H1 (cell line): ENCODE measurements at regions not wholly inside any gene's neighbourhood (a gene's known extent, or its start where the extent isn't known, plus 50 kb on each side); places are given as distances from the start of the nearest gene placed in this dataset.

ENCODE experiments used
- CBX8 ChIP-seq: fragments of 300-800, 300-1000 bp; sonication (generic); IDR thresholded peaks from 2 replicates; pipeline ENCODE4 v1.7.1; 2016; ENCODE audit warnings: low read depth, low read length, borderline replicate concordance
- EP300 ChIP-seq, 2 experiments: IDR thresholded peaks; 1 replicate in 1 of 2; 2 replicates in 1 of 2; pipeline ENCODE4 v1.6.1; 2011 to 2012; ENCODE audit warnings: low read depth in 2 of 2, low read length in 2 of 2, mild to moderate bottlenecking in 2 of 2, borderline replicate concordance in 1 of 2, inconsistent platforms in 1 of 2, moderate library complexity in 1 of 2
- FOSL1 ChIP-seq: IDR thresholded peaks from 2 replicates; pipeline ENCODE4 v1.6.1; 2011; ENCODE audit warnings: mild to moderate bottlenecking, low read depth, low read length, moderate library complexity; ENCODE audit not compliant: insufficient read depth
- GTF2F1 ChIP-seq: IDR thresholded peaks from 2 replicates; pipeline ENCODE4 v1.6.1; 2012; ENCODE audit warnings: low read depth, low read length, improper control_type of control experiment, borderline replicate concordance
- KDM5A ChIP-seq: fragments of 200-600 bp; IDR thresholded peaks from 2 replicates; pipeline ENCODE4 v1.7.1; 2012; ENCODE audit warnings: mild to moderate bottlenecking, low read length, inconsistent platforms, mixed read lengths
- MAX ChIP-seq: IDR thresholded peaks from 2 replicates; pipeline ENCODE4 v1.6.1; 2012; ENCODE audit warnings: inconsistent platforms
- POLR2A ChIP-seq, 2 experiments: IDR thresholded peaks; 1 replicate in 1 of 2; 2 replicates in 1 of 2; pipeline ENCODE4 v1.6.1; 2011; ENCODE audit warnings: low read depth in 2 of 2, low read length in 2 of 2, mild to moderate bottlenecking in 2 of 2; ENCODE audit errors: control extremely low read depth in 1 of 2
- POU5F1 ChIP-seq: IDR thresholded peaks from 2 replicates; pipeline ENCODE4 v1.6.1; 2011; ENCODE audit warnings: low read depth, mild to moderate bottlenecking, low read length, moderate library complexity
- SP1 ChIP-seq: IDR thresholded peaks from 2 replicates; pipeline ENCODE4 v1.6.1; 2011; ENCODE audit warnings: low read depth, low read length
- SUZ12 ChIP-seq: fragments of 200-600 bp; sonication (generic); IDR thresholded peaks from 2 replicates; pipeline ENCODE4 v1.6.1; 2012; ENCODE audit warnings: mild to moderate bottlenecking, inconsistent platforms, low read length, moderate library complexity, mixed read lengths
- TCF12 ChIP-seq: IDR thresholded peaks from 2 replicates; pipeline ENCODE4 v1.6.1; 2011; ENCODE audit warnings: low read depth, mild to moderate bottlenecking, low read length
- YY1 ChIP-seq: IDR thresholded peaks from 2 replicates; pipeline ENCODE4 v1.6.1; 2011; ENCODE audit warnings: low read depth, mild to moderate bottlenecking, low read length
- TF ChIP-seq, protein P1 (sequence below): fragments of 300-600 bp; sonication (generic); IDR thresholded peaks from 2 replicates; pipeline ENCODE4 v1.7.1; 2012; ENCODE audit warnings: low read length, moderate library complexity, mild to moderate bottlenecking, inconsistent platforms; ENCODE audit not compliant: insufficient replicate concordance

DNA sequence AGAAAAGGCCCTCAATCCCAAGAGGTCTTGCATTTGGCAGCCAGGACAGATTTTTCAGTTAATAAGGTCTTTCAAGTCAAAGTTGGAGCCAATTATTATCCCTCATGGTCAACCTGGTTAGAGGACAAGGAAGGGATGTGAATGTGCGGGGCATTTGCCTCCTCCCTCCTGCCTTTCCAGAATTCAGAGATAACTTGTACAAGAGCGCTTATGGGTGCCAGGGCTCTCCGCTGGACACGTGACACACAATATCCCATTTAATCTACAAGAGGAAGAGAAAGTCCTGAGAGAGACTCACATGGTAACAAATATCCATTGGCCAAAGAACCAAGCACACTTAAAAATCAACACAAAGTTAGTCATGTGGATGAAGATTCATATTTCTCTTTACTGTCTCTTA lies 78.5 kb upstream of the ST8SIA2 start (continued):
- TF ChIP-seq, protein P1, sequence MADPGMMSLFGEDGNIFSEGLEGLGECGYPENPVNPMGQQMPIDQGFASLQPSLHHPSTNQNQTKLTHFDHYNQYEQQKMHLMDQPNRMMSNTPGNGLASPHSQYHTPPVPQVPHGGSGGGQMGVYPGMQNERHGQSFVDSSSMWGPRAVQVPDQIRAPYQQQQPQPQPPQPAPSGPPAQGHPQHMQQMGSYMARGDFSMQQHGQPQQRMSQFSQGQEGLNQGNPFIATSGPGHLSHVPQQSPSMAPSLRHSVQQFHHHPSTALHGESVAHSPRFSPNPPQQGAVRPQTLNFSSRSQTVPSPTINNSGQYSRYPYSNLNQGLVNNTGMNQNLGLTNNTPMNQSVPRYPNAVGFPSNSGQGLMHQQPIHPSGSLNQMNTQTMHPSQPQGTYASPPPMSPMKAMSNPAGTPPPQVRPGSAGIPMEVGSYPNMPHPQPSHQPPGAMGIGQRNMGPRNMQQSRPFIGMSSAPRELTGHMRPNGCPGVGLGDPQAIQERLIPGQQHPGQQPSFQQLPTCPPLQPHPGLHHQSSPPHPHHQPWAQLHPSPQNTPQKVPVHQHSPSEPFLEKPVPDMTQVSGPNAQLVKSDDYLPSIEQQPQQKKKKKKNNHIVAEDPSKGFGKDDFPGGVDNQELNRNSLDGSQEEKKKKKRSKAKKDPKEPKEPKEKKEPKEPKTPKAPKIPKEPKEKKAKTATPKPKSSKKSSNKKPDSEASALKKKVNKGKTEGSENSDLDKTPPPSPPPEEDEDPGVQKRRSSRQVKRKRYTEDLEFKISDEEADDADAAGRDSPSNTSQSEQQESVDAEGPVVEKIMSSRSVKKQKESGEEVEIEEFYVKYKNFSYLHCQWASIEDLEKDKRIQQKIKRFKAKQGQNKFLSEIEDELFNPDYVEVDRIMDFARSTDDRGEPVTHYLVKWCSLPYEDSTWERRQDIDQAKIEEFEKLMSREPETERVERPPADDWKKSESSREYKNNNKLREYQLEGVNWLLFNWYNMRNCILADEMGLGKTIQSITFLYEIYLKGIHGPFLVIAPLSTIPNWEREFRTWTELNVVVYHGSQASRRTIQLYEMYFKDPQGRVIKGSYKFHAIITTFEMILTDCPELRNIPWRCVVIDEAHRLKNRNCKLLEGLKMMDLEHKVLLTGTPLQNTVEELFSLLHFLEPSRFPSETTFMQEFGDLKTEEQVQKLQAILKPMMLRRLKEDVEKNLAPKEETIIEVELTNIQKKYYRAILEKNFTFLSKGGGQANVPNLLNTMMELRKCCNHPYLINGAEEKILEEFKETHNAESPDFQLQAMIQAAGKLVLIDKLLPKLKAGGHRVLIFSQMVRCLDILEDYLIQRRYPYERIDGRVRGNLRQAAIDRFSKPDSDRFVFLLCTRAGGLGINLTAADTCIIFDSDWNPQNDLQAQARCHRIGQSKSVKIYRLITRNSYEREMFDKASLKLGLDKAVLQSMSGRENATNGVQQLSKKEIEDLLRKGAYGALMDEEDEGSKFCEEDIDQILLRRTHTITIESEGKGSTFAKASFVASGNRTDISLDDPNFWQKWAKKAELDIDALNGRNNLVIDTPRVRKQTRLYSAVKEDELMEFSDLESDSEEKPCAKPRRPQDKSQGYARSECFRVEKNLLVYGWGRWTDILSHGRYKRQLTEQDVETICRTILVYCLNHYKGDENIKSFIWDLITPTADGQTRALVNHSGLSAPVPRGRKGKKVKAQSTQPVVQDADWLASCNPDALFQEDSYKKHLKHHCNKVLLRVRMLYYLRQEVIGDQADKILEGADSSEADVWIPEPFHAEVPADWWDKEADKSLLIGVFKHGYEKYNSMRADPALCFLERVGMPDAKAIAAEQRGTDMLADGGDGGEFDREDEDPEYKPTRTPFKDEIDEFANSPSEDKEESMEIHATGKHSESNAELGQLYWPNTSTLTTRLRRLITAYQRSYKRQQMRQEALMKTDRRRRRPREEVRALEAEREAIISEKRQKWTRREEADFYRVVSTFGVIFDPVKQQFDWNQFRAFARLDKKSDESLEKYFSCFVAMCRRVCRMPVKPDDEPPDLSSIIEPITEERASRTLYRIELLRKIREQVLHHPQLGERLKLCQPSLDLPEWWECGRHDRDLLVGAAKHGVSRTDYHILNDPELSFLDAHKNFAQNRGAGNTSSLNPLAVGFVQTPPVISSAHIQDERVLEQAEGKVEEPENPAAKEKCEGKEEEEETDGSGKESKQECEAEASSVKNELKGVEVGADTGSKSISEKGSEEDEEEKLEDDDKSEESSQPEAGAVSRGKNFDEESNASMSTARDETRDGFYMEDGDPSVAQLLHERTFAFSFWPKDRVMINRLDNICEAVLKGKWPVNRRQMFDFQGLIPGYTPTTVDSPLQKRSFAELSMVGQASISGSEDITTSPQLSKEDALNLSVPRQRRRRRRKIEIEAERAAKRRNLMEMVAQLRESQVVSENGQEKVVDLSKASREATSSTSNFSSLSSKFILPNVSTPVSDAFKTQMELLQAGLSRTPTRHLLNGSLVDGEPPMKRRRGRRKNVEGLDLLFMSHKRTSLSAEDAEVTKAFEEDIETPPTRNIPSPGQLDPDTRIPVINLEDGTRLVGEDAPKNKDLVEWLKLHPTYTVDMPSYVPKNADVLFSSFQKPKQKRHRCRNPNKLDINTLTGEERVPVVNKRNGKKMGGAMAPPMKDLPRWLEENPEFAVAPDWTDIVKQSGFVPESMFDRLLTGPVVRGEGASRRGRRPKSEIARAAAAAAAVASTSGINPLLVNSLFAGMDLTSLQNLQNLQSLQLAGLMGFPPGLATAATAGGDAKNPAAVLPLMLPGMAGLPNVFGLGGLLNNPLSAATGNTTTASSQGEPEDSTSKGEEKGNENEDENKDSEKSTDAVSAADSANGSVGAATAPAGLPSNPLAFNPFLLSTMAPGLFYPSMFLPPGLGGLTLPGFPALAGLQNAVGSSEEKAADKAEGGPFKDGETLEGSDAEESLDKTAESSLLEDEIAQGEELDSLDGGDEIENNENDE, result no peak
- TF ChIP-seq CBX8, result no peak
- TF ChIP-seq POLR2A (IDR thresholded peaks at IDR 0.05; ENCODE audit: control extremely low read depth in 1 of 2, low read depth in 2 of 2, low read length in 2 of 2), result no peak
- TF ChIP-seq MAX, result no peak
- no peak for TF ChIP-seq SUZ12
- TF ChIP-seq EP300 (IDR thresholded peaks at IDR 0.05; ENCODE audit: borderline replicate concordance in 1 of 2, low read depth in 2 of 2, low read length in 2 of 2), result no peak
- TF ChIP-seq POU5F1, result no peak
- no peak for TF ChIP-seq FOSL1
- no peak for TF ChIP-seq GTF2F1
- TF ChIP-seq KDM5A, result no peak
- no peak for TF ChIP-seq SP1
- no peak for TF ChIP-seq TCF12
- TF ChIP-seq YY1, result no peak
